Skin epidermis (tissue), 12 donors: ENCODE measurements at regions not wholly inside any gene's neighbourhood (a gene's known extent, or its start where the extent isn't known, plus 50 kb on each side); places are given as distances from the start of the nearest gene placed in this dataset.
A peak's percentile ranks its signal among the peaks of the same experiment; 100 is the strongest.

Experiments
- H3K27ac ChIP-seq, 21 experiments: fragments of 200-600 bp; sonication (generic) in 11 of 21; one replicate each; pipeline ENCODE4 v1.5.0; 2020; ENCODE audit warnings: mild to moderate bottlenecking in 3 of 21, inconsistent platforms in 2 of 21, moderate library complexity in 2 of 21
- H3K4me3 ChIP-seq, 7 experiments: fragments of 200-600 bp; sonication (generic) in 2 of 7; one replicate each; pipeline ENCODE4 v1.5.0; 2020; ENCODE audit warnings: inconsistent platforms in 2 of 7, mild to moderate bottlenecking in 2 of 7, moderate library complexity in 1 of 7

DNA sequence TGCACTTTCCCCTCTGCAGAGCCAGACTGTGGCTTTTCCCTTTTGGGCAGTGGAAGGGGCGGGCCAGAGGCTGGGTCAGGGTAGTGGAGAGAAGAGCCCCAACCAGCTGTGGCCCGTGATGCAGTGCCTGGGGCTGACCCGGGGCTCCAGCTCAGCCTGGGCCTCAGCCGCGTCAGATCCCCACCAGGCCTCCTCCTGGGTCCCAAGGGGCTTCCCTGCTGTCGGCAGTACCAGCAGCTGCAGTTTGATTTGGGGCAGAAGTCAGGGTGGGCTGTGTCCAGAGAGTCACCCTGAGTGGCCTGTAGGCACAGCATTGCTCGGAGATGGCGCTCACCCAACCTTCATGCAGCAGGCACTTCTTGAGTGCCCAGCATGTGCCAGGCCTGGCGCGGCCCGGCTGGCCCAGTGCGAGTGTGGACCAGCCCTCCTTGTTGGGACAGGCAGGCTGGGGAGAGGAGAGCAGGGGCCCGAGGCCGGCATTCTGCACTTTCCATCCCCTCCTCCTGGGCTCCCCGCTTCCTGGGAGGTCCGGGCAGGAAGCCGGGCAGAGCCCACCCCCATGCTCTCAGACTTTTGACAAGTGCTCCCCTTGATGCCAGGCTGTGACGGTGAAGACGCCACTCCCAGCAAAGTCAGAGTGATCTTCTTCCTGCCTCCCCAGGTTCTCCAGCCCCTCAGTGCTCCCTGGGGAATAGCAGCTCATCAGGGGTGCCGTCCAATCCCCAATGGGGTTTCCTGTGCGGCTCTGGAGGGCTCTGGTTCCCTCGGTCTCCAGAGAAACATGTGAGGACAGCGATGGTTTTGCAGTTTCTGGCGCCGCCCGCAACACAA, 88.3 kb upstream of the COL5A1 start:
- peak overlapping the region in 6 of 21 experiments; percentile 8 to 68 (median 19) for H3K27ac ChIP-seq
- H3K4me3 ChIP-seq: no peak overlapping the region

- H3K27ac ChIP-seq: peak overlapping the region in 4 of 21 experiments; percentile 5 to 56 (median 26)
- H3K4me3 ChIP-seq: no peak overlapping the region
Observed at GRCh38 chr9:134553996-134554372, 87.6 kb upstream of the COL5A1 start.

DNA sequence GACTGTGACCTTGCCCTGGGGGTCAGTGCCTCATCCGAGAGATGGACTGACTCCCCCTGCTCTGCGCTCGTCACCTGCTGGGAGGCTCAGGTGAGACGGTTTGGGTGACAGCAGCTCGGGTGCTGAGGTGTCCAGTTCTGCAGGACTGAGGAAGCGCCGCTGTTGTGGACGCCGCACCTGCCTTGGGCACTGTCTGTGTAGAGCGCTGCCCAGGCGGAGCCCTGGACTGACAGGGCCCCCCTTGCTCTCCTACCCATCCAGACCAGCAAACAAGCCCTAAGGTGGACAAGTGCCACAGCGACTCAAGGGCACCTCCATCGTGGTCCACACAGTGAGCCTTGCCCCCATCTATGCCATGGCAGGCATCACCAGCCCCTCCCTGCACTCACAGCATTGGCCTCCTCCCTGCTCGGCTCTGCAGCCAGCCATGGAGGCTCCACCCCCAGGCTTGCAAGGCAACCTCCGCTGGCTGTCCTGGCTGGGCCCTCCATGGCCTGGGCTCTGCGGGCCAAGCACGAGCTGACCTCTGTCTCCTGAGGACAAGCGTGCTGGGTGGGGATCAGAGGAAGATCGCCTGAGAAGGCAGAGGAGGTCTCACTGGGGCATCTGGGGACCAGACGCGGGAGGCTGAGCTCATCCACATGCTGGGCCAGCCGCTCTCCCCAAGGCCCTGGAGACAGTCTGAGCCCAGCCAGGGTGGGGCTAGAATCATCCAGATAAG, 87.1 kb upstream of the COL5A1 start:
- Histone ChIP-seq H3K27ac (peak overlapping the region in 5 of 21 experiments; percentile 5 to 56 (median 31)), H3K4me3 (no peak overlapping the region)

DNA sequence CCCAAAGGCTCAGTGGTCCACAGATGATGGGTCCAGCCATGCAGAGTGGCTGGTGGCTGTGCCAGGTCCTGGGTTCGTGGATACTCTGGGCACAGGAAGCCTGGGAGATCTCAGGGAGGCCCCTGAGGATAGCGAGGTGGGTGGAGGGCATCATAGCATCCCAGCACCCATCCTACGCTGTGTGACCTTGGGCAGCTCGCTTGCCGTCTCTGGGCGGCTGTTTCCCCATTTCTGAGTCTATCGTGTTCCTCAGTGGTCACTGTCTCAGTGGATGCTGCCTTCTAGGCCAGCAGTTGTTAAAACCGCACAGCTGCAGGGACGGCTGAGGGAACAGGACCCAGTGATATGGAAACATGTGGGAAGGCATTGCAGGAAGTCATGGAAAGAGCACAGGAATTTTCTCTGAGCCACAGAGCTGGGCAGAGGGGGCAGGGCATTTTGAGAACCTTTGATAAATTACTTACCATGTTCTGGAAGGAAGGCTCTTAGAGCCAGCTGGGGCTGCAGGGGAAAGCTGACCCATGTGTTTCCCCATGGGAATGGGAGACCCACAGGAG, 86.4 kb upstream of the COL5A1 start:
- Histone ChIP-seq H3K4me3 (no peak overlapping the region), H3K27ac (peak overlapping the region in 3 of 21 experiments; percentile 29 to 56 (median 54))

DNA sequence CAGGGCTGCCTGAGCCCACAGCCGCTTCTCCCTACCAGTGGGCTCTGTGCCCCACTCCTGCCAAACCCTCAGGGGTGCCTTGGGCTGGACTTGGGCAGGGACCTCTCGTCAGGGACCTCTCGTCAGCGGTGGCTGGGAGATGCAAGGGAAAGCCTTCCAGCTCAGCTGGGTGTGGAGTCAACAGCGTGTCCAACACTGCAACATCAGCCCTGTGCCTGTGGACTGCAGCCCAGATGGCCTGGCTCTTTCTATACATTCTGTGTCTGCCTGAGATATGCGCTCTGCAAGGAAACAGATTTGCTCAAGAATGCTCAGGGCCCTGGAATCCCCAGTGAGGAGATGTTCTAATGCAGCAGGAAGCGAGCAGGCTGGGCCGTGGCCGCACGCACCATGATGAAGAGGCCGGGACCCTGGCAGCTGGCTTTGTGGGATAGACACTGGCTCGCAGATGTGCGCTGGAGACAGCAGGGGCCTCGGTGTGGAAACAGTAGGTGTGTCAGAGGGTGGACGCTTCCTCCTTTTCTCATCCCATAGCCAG, 85.0 kb upstream of the COL5A1 start:
- no peak overlapping the region for H3K4me3 ChIP-seq
- peak overlapping the region in 1 of 21 experiments; percentile 56 for H3K27ac ChIP-seq

DNA sequence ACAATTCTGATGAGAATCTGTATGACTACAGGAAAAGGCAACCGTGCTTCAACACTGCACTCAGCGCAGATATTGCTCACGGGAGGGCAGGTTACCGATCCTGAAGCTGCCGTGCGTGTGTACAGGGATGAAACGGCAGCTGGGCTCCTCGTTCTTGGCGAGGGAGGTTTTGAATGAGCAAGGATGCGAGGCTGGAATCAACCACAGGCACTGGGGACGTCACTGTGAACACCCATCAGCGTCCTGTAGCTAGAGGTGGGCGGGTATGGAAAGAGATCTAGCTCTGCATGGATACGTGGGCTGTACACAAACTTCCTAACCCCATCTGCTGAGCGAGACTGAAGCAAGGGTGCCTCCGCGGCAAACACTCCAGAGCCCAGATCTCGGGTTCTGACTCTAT, 84.3 kb upstream of the COL5A1 start:
- no peak overlapping the region for H3K27ac ChIP-seq

DNA sequence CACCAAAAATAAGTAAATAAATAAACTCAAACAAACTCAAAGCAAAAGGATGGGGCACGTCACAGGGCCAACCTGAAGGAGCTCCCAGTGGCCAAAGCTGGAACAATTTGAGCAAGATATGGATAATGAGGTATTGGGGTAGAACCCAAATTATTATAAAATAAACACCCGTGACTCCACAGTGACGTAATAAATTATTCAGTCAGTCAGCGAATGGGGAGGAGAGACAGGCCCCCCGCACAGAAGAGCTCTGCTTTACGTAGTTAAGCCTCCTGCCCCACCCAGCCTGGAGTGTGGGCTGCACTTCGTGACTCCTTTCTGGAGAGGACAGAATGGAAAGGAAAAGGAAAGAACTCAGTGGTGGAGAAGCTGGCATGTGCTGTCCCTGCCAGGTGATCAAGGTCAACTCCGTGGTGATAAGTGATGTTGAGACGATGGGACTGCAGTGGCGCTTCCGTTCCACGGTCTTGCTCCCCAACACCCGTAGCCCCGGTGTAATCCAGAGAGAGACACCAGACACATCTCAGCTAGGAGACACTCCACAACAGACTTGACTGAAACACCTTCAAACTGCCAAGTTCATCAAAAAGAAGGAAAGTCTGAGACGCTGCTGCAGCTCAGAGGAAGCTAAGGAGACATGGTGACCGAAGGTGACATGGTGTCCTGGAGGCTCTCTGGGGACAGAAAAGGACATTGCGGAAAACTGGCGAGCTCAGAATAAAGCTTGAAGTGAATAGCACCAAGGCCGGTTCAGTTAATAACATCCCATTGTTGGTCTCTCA, 83.3 kb upstream of the COL5A1 start:
- no peak overlapping the region for H3K4me3 ChIP-seq
- no peak overlapping the region for H3K27ac ChIP-seq

More for the DNA sequence above, 84.3 kb upstream of the COL5A1 start:
- no peak overlapping the region for H3K4me3 ChIP-seq

GRCh38 chr9:134559013-134559412, 82.6 kb upstream of the COL5A1 start:
- Histone ChIP-seq H3K27ac (no peak overlapping the region), H3K4me3 (no peak overlapping the region)

- Histone ChIP-seq H3K4me3 (no peak overlapping the region), H3K27ac (no peak overlapping the region)
Observed at GRCh38 chr9:134560206-134560605, 81.4 kb upstream of the COL5A1 start.

GRCh38 chr9:134560654-134561053, 80.9 kb upstream of the COL5A1 start:
- Histone ChIP-seq H3K27ac (no peak overlapping the region), H3K4me3 (no peak overlapping the region)

DNA sequence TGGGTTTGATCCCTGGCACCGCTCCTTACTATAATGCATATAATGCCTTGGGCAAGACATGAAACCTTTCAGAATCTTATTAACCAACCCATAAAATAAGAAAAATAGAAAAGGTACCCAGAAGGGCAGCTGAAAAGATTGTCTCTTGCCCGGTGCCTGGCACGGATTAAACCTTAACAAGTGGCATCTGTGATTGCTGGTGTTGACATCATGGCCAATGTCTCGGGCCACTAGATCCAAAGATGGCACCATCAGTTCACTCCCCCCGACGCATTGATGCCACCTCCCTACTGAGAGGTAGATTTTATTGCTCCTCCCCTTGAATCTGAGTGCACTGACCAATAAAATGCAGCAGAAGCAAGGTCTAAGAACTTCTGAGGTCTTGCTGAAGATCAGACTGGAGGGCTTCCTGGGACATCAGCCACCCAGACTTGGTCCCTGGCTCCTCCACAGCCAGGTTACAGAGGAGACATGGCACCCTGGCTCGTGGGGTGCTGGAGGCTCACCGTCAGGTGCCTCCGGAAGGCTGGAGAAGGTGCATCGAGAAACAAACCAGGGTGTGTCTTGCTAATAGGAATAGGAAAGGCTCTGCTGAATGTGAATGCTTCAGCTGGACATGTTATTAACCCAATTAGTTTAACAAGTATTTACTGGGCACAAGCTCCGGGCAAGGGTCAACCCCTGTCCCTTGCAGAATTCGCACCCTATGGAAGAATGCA, 80.0 kb upstream of the COL5A1 start:
- H3K27ac ChIP-seq: no peak overlapping the region
- H3K4me3 ChIP-seq: no peak overlapping the region

- Histone ChIP-seq H3K27ac (no peak overlapping the region), H3K4me3 (no peak overlapping the region)
Observed at GRCh38 chr9:134562146-134562849, 79.3 kb upstream of the COL5A1 start.

- H3K4me3 ChIP-seq: no peak overlapping the region
Observed at GRCh38 chr9:134563397-134563796, 78.2 kb upstream of the COL5A1 start.

DNA sequence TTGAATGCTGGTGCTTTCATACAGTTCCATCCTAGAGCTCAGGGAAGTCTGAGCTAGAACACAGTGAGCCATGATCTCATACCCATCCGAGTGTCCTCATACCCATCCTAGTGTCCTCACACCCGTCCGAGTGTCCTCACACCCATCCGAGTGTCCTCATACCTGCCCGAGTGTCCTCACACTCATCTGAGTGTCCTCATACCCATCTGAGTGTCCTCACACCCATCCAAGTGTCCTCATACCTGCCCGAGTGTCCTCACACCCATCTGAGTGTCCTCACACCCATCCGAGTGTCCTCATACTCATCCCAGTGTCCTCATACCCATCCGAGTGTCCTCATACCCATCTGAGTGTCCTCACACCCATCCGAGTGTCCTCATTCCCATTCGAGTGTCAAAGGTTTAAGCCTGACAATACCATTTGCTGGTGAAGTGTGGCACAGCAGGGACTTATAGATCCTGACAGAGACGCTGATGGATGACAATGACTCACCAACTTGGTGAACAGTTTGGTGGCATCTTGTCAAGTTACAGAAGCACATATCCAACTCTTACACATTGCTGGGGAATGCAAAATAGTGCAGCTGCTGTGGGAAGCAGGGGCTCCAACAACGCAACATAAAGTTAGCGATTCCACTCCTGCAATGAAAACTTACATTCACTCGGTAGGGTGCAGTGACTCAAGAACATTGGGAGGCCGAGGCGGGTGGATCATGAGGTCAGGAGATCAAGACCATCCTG, 77.0 kb upstream of the COL5A1 start:
- Histone ChIP-seq H3K27ac (no peak overlapping the region), H3K4me3 (no peak overlapping the region)

More at GRCh38 chr9:134563397-134563796, 78.2 kb upstream of the COL5A1 start:
- no peak overlapping the region for H3K27ac ChIP-seq

- H3K4me3 ChIP-seq: no peak overlapping the region
- no peak overlapping the region for H3K27ac ChIP-seq
Observed at GRCh38 chr9:134565316-134565915, 76.2 kb upstream of the COL5A1 start.

- no peak overlapping the region for H3K4me3 ChIP-seq
- H3K27ac ChIP-seq: no peak overlapping the region
Observed at GRCh38 chr9:134566196-134566847, 75.3 kb upstream of the COL5A1 start.

- H3K27ac ChIP-seq: no peak overlapping the region
Observed at GRCh38 chr9:134566936-134567335, 74.7 kb upstream of the COL5A1 start.

More at GRCh38 chr9:134566936-134567335, 74.7 kb upstream of the COL5A1 start:
- no peak overlapping the region for H3K4me3 ChIP-seq
